Caco-2 (cell line): ENCODE measurements at regions not wholly inside any gene's neighbourhood (a gene's known extent, or its start where the extent isn't known, plus 50 kb on each side); places are given as distances from the start of the nearest gene placed in this dataset.

Source experiments
- BruUV-seq: library from RNA; stranded (reverse); fragments of 400-500 nt; replicated peaks from 2 replicates; lab custom pipeline; 2021; lab: Mats Ljungman, UMichigan
- CTCF ChIA-PET: fragments of 300-600 bp; sonication (Branson Sonifier 250); formaldehyde crosslinking; loops from one replicate; lab custom pipeline; 2022; ENCODE audit warnings: antibody characterized with exemption; lab: Charles Lee
- POLR2A ChIA-PET: fragments of 300-600 bp; sonication (Branson Sonifier 250); formaldehyde crosslinking; loops from one replicate; lab custom pipeline; 2022; ENCODE audit warnings: antibody characterized with exemption; lab: Charles Lee
- DNase-seq, 2 experiments: peaks; one replicate each; pipeline versions ENCODE4 v3.0.0 to v3.0.0-alpha.2; 2020 to 2022
- H3K27me3 ChIP-seq: replicated peaks from 2 replicates; pipeline ENCODE4 v1.6.0; 2011; ENCODE audit warnings: low read length; ENCODE audit not compliant: control insufficient read depth, insufficient read depth
- H3K36me3 ChIP-seq: 2 replicates; pipeline ENCODE4 v1.5.1; 2011; ENCODE audit warnings: low read length; ENCODE audit not compliant: control insufficient read depth, insufficient read depth
- H3K4me1 ChIP-seq: fragments of 250-450 bp; sonication (Bioruptor Pico); 2 replicates; pipeline ENCODE4 v1.5.1; 2020; ENCODE audit warnings: mild to moderate bottlenecking
- H3K4me3 ChIP-seq: 2 replicates; pipeline ENCODE4 v1.5.1; 2011; ENCODE audit warnings: low read depth, mild to moderate bottlenecking, control low read depth, low read length
- H3K9me3 ChIP-seq: fragments of 250-450 bp; sonication (Bioruptor Pico); 2 replicates; pipeline ENCODE4 v1.5.1; 2020; ENCODE audit warnings: mild to moderate bottlenecking, moderate library complexity
- H3K27ac Mint-ChIP-seq: one replicate; pipeline ENCODE4 v1.8.0; 2022; ENCODE audit warnings: mixed read lengths; ENCODE audit not compliant: unreplicated experiment
- H3K27me3 Mint-ChIP-seq: one replicate; pipeline ENCODE4 v1.8.0; 2022; ENCODE audit warnings: mixed read lengths; ENCODE audit not compliant: insufficient read depth, unreplicated experiment
- H3K36me3 Mint-ChIP-seq: one replicate; pipeline ENCODE4 v1.8.0; 2022; ENCODE audit warnings: mild to moderate bottlenecking, mixed read lengths; ENCODE audit not compliant: insufficient read depth, unreplicated experiment
- H3K4me1 Mint-ChIP-seq: one replicate; pipeline ENCODE4 v1.8.0; 2022; ENCODE audit warnings: low read depth, mixed read lengths; ENCODE audit not compliant: unreplicated experiment
- H3K4me3 Mint-ChIP-seq: one replicate; pipeline ENCODE4 v1.8.0; 2022; ENCODE audit warnings: mild to moderate bottlenecking, moderate library complexity, mixed read lengths; ENCODE audit not compliant: unreplicated experiment
- H3K9me3 Mint-ChIP-seq: one replicate; pipeline ENCODE4 v1.8.0; 2022; ENCODE audit warnings: mixed read lengths; ENCODE audit not compliant: unreplicated experiment
- intact Hi-C: fragments of 100-400 bp; cut with micrococcal nuclease; formaldehyde crosslinking; loops from one replicate; pipeline ENCODE4 v1.10.0; 2022; ENCODE audit not compliant: unreplicated experiment
- TF ChIP-seq, protein P1 (sequence below), 2 experiments: fragments of 200-600 bp in 1 of 2; IDR thresholded peaks; 1 replicate in 1 of 2; 2 replicates in 1 of 2; pipeline versions ENCODE4 v1.5.1 to v1.8.0; 2011 to 2022; ENCODE audit warnings: antibody characterized with exemption in 1 of 2, control low read depth in 1 of 2, inconsistent platforms in 1 of 2, low read depth in 1 of 2, low read length in 1 of 2, mild to moderate bottlenecking in 1 of 2, moderate library complexity in 1 of 2; ENCODE audit not compliant: insufficient read depth in 1 of 2, severe bottlenecking in 1 of 2, unreplicated experiment in 1 of 2

DNA sequence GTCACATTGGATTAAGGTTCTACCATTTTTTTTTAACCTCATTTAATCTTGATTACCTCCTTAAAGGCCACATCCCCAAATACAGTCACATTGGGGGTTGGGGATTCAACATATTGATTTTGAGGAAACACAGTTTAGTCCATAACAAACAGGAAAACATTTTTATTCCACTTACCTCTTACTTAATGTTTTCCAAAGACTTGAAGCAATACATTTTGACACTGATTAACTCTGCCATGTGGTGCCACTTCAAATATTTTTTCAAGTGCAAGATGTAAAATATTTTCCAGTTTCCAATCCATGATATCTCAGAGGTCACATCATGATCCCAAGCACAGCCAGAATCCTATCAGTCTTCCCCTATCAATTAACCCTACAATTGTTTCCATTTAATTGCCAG, 548.0 kb downstream of the CSNK1G3 start:
- Mint-ChIP-seq H3K27ac (no peak overlapping the region), H3K4me3 (no peak overlapping the region), H3K36me3 (no peaks in the 10 kb centered on the region), H3K4me1 (peaks cover 5% of the 10 kb centered on the region), H3K27me3 (no peaks in the 10 kb centered on the region), H3K9me3 (no peaks in the 10 kb centered on the region)
- DNase-seq = no peak
- ChIA-PET CTCF (no interaction called here), POLR2A (no interaction called here)
- BruUV-seq = no TSS peak
- no peak overlapping the region for H3K4me3 ChIP-seq
- no peaks in the 10 kb centered on the region for H3K36me3 ChIP-seq
- no peaks in the 10 kb centered on the region for H3K4me1 ChIP-seq
- intact Hi-C loops = no loop called here
- H3K9me3 ChIP-seq = no peaks in the 10 kb centered on the region
- no peaks in the 10 kb centered on the region for H3K27me3 ChIP-seq
- TF ChIP-seq, protein P1, sequence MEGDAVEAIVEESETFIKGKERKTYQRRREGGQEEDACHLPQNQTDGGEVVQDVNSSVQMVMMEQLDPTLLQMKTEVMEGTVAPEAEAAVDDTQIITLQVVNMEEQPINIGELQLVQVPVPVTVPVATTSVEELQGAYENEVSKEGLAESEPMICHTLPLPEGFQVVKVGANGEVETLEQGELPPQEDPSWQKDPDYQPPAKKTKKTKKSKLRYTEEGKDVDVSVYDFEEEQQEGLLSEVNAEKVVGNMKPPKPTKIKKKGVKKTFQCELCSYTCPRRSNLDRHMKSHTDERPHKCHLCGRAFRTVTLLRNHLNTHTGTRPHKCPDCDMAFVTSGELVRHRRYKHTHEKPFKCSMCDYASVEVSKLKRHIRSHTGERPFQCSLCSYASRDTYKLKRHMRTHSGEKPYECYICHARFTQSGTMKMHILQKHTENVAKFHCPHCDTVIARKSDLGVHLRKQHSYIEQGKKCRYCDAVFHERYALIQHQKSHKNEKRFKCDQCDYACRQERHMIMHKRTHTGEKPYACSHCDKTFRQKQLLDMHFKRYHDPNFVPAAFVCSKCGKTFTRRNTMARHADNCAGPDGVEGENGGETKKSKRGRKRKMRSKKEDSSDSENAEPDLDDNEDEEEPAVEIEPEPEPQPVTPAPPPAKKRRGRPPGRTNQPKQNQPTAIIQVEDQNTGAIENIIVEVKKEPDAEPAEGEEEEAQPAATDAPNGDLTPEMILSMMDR (IDR thresholded peaks at IDR 0.05; ENCODE audit: insufficient read depth in 1 of 2, low read depth in 1 of 2, low read length in 1 of 2, severe bottlenecking in 1 of 2, unreplicated experiment in 1 of 2) = no peak

DNA sequence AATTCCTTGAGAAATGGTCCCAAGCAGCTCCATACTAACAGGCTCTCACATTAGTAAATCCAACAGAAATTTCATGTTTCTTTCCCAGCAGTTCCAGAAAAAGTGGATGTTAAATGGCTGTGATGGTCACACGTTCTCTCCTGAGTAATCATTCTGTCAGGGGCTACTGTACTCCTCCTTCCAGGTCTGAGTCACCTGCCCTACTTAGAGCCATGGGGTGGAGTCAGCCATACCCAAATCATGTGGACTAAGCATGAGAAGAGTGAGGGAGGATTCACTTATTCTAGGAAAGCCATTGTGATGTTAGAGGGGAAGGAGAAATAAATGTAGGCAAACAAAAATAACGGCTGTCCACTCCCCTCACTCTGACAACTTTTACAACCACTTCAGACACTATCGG, 547.2 kb downstream of the CSNK1G3 start:
- Histone ChIP-seq H3K9me3 (no peaks in the 10 kb centered on the region), H3K4me3 (no peak overlapping the region), H3K36me3 (no peaks in the 10 kb centered on the region), H3K27me3 (no peaks in the 10 kb centered on the region), H3K4me1 (no peaks in the 10 kb centered on the region)
- ChIA-PET POLR2A (no interaction called here), CTCF (no interaction called here)
- intact Hi-C loops = no loop called here
- Mint-ChIP-seq H3K9me3 (no peaks in the 10 kb centered on the region), H3K36me3 (no peaks in the 10 kb centered on the region), H3K27ac (no peak overlapping the region), H3K27me3 (no peaks in the 10 kb centered on the region), H3K4me3 (no peak overlapping the region), H3K4me1 (peaks cover 5% of the 10 kb centered on the region)
- no TSS peak for BruUV-seq
- TF ChIP-seq, protein P1 (IDR thresholded peaks at IDR 0.05; ENCODE audit: insufficient read depth in 1 of 2, low read depth in 1 of 2, low read length in 1 of 2, severe bottlenecking in 1 of 2, unreplicated experiment in 1 of 2) = no peak
- DNase-seq = no peak

DNA sequence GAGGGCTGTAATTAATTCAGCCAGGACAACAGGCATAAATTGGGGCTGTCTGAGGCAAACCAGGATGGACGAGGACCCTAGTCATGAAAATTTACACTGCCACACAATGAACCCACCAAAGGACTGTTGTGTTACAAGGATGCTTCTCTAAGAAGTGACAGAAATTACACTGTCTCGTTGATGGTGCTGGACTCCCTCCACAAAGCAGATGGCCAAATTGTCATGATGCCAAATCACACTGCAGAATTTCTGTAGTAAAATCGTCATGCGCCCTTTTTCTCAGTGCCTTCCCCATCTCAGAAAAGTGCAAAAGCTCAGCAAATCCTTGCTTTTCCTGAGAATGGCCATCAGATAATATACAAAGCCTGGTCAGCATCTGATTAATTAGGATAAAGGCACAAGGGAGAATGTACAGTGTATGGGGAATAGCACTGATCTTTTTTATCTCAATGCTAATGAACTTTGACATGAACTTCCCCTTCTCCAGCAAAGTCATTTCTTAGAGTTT, 545.8 kb downstream of the CSNK1G3 start:
- Histone ChIP-seq H3K4me1 (no peaks in the 10 kb centered on the region), H3K4me3 (no peak overlapping the region), H3K36me3 (no peaks in the 10 kb centered on the region), H3K9me3 (no peaks in the 10 kb centered on the region), H3K27me3 (no peaks in the 10 kb centered on the region)
- Mint-ChIP-seq H3K4me3 (no peak overlapping the region), H3K36me3 (no peaks in the 10 kb centered on the region), H3K4me1 (peaks cover 5% of the 10 kb centered on the region), H3K9me3 (no peaks in the 10 kb centered on the region), H3K27me3 (no peaks in the 10 kb centered on the region), H3K27ac (no peak overlapping the region)
- intact Hi-C loops = no loop called here
- BruUV-seq = no TSS peak
- no peak for DNase-seq
- ChIA-PET POLR2A (no interaction called here), CTCF (no interaction called here)
- TF ChIP-seq, protein P1 (IDR thresholded peaks at IDR 0.05; ENCODE audit: insufficient read depth in 1 of 2, low read depth in 1 of 2, low read length in 1 of 2, severe bottlenecking in 1 of 2, unreplicated experiment in 1 of 2) = no peak
